Breast epithelium (tissue), 4 donors: ENCODE measurements at regions not wholly inside any gene's neighbourhood (a gene's known extent, or its start where the extent isn't known, plus 50 kb on each side); places are given as distances from the start of the nearest gene placed in this dataset.
"Not testable (repeated sequence)": the region's sequence is repeated elsewhere in the genome, so short reads cannot be mapped to it uniquely, and the experiment has no call there.

ENCODE experiments used
- DNase-seq, 2 donors: peaks; one replicate each; pipeline ENCODE4 v3.0.0-alpha.2; 2019; ENCODE audit warnings: low spot score in 2 of 2
- H3K27ac ChIP-seq, 2 donors: fragments of 200-600 bp; sonication (generic) in 1 of 2; one replicate each; pipeline ENCODE4 v1.5.1; 2016 to 2019; ENCODE audit warnings: mild to moderate bottlenecking in 1 of 2
- H3K27me3 ChIP-seq, 2 donors: fragments of 200-600 bp; sonication (generic) in 1 of 2; one replicate each; pipeline versions ENCODE4 v1.5.1 to v1.6.0; 2017 to 2019; ENCODE audit warnings: control low read depth in 1 of 2, mild to moderate bottlenecking in 1 of 2
- H3K36me3 ChIP-seq: fragments of 200-600 bp; one replicate; pipeline ENCODE4 v1.5.1; 2019
- H3K4me1 ChIP-seq, 2 donors: fragments of 200-600 bp; sonication (generic); one replicate each; pipeline ENCODE4 v1.5.1; 2016 to 2019; ENCODE audit warnings: control low read depth in 1 of 2
- H3K4me3 ChIP-seq, 3 donors: fragments of 200-600 bp; sonication (generic); 1 replicate in 2 of 3; 2 replicates in 1 of 3; pipeline ENCODE4 v1.5.1; 2016 to 2019; ENCODE audit warnings: mild to moderate bottlenecking in 3 of 3, moderate library complexity in 2 of 3
- H3K9me3 ChIP-seq, 2 donors: fragments of 200-600 bp; sonication (generic) in 1 of 2; one replicate each; pipeline ENCODE4 v1.5.1; 2016 to 2019; ENCODE audit warnings: control low read depth in 1 of 2
- POLR2A ChIP-seq: fragments of 450-650 bp; IDR thresholded peaks from one replicate; pipeline ENCODE4 v1.6.1; 2016; ENCODE audit warnings: antibody characterized with exemption, mild to moderate bottlenecking, moderate library complexity
- POLR2AphosphoS5 ChIP-seq, 3 donors: sonication (generic); formaldehyde crosslinking; IDR thresholded peaks; one replicate each; pipeline ENCODE4 v1.6.1; 2017; ENCODE audit warnings: antibody characterized with exemption in 3 of 3
- intact Hi-C: fragments of 100-400 bp; cut with DNase I; formaldehyde crosslinking; loops from one replicate; pipeline ENCODE4 v1.15.1; 2023; ENCODE audit warnings: low total_unique reads
- TF ChIP-seq, protein P1 (sequence below), 3 donors: fragments of 450-650 bp; IDR thresholded peaks; one replicate each; pipeline ENCODE4 v1.5.1; 2016 to 2017; ENCODE audit warnings: antibody characterized with exemption in 3 of 3, mild to moderate bottlenecking in 3 of 3, moderate library complexity in 3 of 3

DNA sequence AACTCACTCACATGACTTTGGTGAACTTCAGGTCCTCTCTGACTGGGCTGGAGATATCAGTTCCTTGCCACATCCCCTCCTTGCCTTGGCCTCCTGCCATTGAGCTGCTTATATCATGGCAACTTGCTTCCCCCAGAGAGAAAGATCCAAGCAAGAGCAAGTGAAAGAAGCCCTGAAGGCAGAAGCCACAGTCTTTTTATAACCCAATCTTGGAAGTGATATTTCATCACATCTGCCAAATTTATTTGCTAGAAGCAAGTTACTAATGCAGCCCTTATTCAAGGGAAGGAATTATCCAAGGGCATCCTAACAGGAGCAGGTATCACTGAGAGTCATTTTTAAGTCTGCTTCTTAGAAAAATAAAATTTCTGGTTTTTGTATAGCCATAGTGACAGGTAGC lies 127.8 kb downstream of the SLC38A4 start:
- intact Hi-C loops = no loop called here
- Histone ChIP-seq H3K4me3 (no peak overlapping the region), H3K27ac (no peak overlapping the region), H3K27me3 (no peaks in the 10 kb centered on the region), H3K4me1 (no peaks in the 10 kb centered on the region), H3K36me3 (no peaks in the 10 kb centered on the region), H3K9me3 (peaks cover 7 to 8% of the 10 kb centered on the region in 2 donors)
- TF ChIP-seq POLR2AphosphoS5 (IDR thresholded peaks at IDR 0.05) (no peak), POLR2A (no peak)
- TF ChIP-seq, protein P1, sequence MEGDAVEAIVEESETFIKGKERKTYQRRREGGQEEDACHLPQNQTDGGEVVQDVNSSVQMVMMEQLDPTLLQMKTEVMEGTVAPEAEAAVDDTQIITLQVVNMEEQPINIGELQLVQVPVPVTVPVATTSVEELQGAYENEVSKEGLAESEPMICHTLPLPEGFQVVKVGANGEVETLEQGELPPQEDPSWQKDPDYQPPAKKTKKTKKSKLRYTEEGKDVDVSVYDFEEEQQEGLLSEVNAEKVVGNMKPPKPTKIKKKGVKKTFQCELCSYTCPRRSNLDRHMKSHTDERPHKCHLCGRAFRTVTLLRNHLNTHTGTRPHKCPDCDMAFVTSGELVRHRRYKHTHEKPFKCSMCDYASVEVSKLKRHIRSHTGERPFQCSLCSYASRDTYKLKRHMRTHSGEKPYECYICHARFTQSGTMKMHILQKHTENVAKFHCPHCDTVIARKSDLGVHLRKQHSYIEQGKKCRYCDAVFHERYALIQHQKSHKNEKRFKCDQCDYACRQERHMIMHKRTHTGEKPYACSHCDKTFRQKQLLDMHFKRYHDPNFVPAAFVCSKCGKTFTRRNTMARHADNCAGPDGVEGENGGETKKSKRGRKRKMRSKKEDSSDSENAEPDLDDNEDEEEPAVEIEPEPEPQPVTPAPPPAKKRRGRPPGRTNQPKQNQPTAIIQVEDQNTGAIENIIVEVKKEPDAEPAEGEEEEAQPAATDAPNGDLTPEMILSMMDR (IDR thresholded peaks at IDR 0.05) = no peak
- DNase-seq = no peak

DNA sequence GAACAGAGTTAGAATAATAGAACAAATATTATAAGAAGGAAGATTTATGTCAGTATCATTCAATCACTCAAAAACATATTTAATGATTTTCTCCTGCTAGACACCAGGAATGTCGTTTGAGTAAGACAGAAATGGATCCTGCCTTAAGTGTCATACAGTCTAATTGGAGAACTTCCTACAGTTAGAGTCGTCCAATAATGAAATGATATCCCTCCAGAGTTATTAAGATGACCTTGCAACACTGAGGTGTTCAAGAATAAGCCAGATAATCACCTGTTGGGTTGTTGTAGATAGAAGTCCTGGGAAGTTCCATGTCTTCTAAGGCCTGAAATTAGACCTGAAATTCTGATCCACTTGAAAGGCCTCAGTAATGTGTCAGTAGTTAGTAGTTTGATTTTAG lies 132.3 kb downstream of the SLC38A4 start:
- intact Hi-C loops = no loop called here
- TF ChIP-seq POLR2A = no peak
- TF ChIP-seq POLR2AphosphoS5 (IDR thresholded peaks at IDR 0.05) = no peak
- TF ChIP-seq, protein P1 (IDR thresholded peaks at IDR 0.05) = no peak
- Histone ChIP-seq H3K4me1 (no peaks in the 10 kb centered on the region), H3K4me3 (no peak overlapping the region), H3K27me3 (no peaks in the 10 kb centered on the region), H3K27ac (no peak overlapping the region), H3K9me3 (peaks cover 7 to 8% of the 10 kb centered on the region in 2 donors), H3K36me3 (no peaks in the 10 kb centered on the region)
- no peak for DNase-seq

DNA sequence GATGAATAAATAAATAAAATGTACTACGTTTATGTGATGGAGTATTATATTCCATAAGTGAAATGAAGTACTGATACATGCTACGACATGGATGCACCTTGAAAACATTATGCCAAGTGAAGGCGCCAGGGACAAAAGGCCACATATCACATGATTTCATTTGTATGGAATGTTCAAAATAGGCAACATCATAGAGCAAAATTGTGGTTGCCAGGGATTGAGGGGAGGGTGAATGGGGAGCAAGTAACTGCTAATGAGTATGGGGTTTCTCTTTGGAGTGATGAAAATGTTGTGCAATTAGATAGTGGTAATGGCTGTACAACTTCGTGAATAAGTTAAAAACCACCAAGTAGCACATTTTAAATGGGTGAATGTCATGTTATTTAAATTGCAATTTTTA lies 132.8 kb downstream of the SLC38A4 start:
- DNase-seq = no peak
- no peaks in the 10 kb centered on the region for H3K4me1 ChIP-seq
- peaks cover 5 to 6% of the 10 kb centered on the region in 2 donors for H3K9me3 ChIP-seq
- no peak overlapping the region for H3K27ac ChIP-seq
- H3K27me3 ChIP-seq = no peaks in the 10 kb centered on the region
- H3K36me3 ChIP-seq = no peaks in the 10 kb centered on the region
- intact Hi-C loops = no loop called here
- no peak overlapping the region for H3K4me3 ChIP-seq
- TF ChIP-seq POLR2A (no peak), POLR2AphosphoS5 (IDR thresholded peaks at IDR 0.05) (no peak)
- TF ChIP-seq, protein P1 (IDR thresholded peaks at IDR 0.05) = no peak

DNA sequence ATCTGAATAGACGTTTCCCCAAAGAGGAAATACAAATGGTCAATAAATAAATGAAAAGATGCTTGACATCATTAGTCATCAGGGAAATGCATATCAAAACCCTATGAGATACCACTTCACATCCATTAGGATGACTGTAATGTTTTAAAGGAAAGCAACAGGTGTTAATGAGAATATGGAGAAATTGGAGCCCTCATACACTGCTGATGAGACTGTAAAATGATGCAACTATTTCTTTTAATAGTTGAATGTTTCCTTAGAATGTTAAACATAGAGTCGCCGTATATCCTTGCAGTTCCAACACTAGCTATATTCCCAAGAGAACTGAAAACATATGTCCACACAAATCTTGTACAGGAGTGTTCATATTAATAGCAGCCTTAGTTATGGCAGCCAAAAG lies 133.2 kb downstream of the SLC38A4 start:
- TF ChIP-seq POLR2AphosphoS5 (IDR thresholded peaks at IDR 0.05) (no peak), POLR2A (no peak)
- TF ChIP-seq, protein P1 (IDR thresholded peaks at IDR 0.05) = no peak
- no peak for DNase-seq
- Histone ChIP-seq H3K4me1 (no peaks in the 10 kb centered on the region), H3K27ac (no peak overlapping the region), H3K4me3 (no peak overlapping the region), H3K36me3 (no peaks in the 10 kb centered on the region), H3K9me3 (peaks cover 1 to 2% of the 10 kb centered on the region in 2 donors), H3K27me3 (no peaks in the 10 kb centered on the region)
- intact Hi-C loops = no loop called here

DNA sequence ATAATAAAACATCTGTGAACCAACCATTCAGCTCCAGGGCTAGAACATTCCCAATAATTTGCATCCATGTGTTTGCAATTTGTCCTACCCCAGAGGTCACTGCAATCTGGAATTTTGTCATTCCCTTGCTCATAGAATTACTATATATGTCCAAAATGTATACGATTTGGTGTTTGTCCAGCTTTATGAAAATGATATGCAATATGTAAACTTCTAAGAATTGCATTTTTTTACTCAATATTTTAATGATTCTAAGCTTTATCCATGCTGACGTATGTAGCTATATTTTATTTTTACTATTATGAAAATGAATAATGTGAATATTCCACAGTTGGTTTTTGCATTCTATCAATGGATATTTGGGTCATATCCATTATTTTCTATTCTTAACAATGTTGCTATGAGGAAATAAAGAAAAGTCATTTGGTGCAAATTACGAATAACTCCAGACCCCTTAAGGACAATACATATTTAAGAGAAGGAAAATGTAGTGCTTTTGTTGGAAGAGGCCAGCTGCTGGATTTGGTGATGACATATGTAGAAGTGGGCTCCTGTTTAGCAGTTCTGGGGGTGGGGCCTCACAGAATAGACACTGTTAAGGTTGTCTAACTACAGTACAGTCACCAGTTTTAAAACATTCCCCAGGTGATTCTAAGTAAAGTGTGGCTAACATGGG lies 139.4 kb downstream of the SLC38A4 start:
- no peaks in the 10 kb centered on the region for H3K4me1 ChIP-seq
- no peaks in the 10 kb centered on the region for H3K9me3 ChIP-seq
- no peaks in the 10 kb centered on the region for H3K27me3 ChIP-seq
- TF ChIP-seq POLR2AphosphoS5 (IDR thresholded peaks at IDR 0.05) (no peak), POLR2A (no peak)
- TF ChIP-seq, protein P1 (IDR thresholded peaks at IDR 0.05) = no peak
- no peak overlapping the region for H3K27ac ChIP-seq
- no peak for DNase-seq
- no peak overlapping the region for H3K4me3 ChIP-seq
- no peaks in the 10 kb centered on the region for H3K36me3 ChIP-seq
- intact Hi-C loops = no loop called here

DNA sequence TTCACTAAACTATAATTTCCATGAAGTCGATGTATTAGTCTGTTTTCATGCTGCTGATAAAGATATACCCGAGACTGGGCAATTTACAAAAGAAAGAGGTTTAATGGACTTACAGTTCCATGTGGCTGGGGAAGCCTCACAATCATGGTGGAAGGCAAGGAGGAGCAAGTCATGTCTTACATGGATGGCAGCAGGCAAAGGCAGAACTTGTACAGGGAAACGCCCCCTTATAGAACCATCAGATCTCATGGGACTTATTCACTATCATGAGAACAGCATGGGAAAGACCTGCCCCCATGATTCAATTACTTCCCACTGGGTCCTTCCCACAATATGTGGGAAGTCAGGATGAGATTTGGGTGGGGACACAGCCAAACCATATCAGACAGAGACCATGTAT lies 141.6 kb downstream of the SLC38A4 start:
- DNase-seq, H3K4me1 ChIP-seq, intact Hi-C loops: not testable (repeated sequence)

More for the DNA sequence above, 141.6 kb downstream of the SLC38A4 start:
- H3K36me3 ChIP-seq, H3K27ac ChIP-seq, H3K27me3 ChIP-seq, H3K9me3 ChIP-seq, H3K4me3 ChIP-seq: not testable (repeated sequence)
